Astrocyte (in vitro differentiated cells and primary cell): ENCODE measurements at regions not wholly inside any gene's neighbourhood (a gene's known extent, or its start where the extent isn't known, plus 50 kb on each side); places are given as distances from the start of the nearest gene placed in this dataset.

Source experiments
- CTCF ChIP-seq: IDR thresholded peaks from 2 replicates; pipeline ENCODE4 v1.5.1; 2011; ENCODE audit warnings: low read depth, mild to moderate bottlenecking, inconsistent platforms, low read length, moderate library complexity; ENCODE audit not compliant: insufficient read depth
- EZH2 ChIP-seq: IDR thresholded peaks from 2 replicates; pipeline ENCODE4 v1.6.1; 2012; ENCODE audit warnings: mild to moderate bottlenecking, low read length, inconsistent platforms; ENCODE audit not compliant: insufficient read depth

GRCh38 chr2:225948903-225949302, 549.4 kb downstream of the NYAP2 start:
- TF ChIP-seq CTCF (no peak), EZH2 (no peak)
